Tibial nerve (tissue), 4 donors: ENCODE measurements at regions not wholly inside any gene's neighbourhood (a gene's known extent, or its start where the extent isn't known, plus 50 kb on each side); places are given as distances from the start of the nearest gene placed in this dataset.

Source experiments
- DNase-seq, 2 donors: peaks; one replicate each; pipeline ENCODE4 v3.0.0-alpha.2; 2019; ENCODE audit warnings: low spot score in 2 of 2
- H3K27ac ChIP-seq, 4 donors: fragments of 200-600 bp; sonication (generic) in 3 of 4; one replicate each; pipeline ENCODE4 v1.5.1; 2017 to 2019; ENCODE audit warnings: mild to moderate bottlenecking in 1 of 4
- H3K27me3 ChIP-seq, 2 donors: fragments of 200-600 bp; sonication (generic) in 1 of 2; one replicate each; pipeline versions ENCODE4 v1.5.1 to v1.6.0; 2017 to 2019
- H3K36me3 ChIP-seq, 3 donors: fragments of 200-600 bp; sonication (generic); one replicate each; pipeline ENCODE4 v1.5.1; 2018 to 2019
- H3K4me1 ChIP-seq, 4 donors: fragments of 200-600 bp; sonication (generic) in 3 of 4; one replicate each; pipeline ENCODE4 v1.5.1; 2017 to 2019
- H3K4me3 ChIP-seq, 4 donors: fragments of 200-600 bp; sonication (generic) in 3 of 4; one replicate each; pipeline ENCODE4 v1.5.1; 2017 to 2019; ENCODE audit warnings: mild to moderate bottlenecking in 1 of 4, moderate library complexity in 1 of 4
- H3K9me3 ChIP-seq, 4 donors: fragments of 200-600 bp; sonication (generic) in 3 of 4; one replicate each; pipeline ENCODE4 v1.5.1; 2017 to 2019
- CTCF ChIP-seq, 5 experiments: fragments of 200-600 bp in 3 of 5; fragments of 450-650 bp in 2 of 5; sonication (generic) in 3 of 5; IDR thresholded peaks; one replicate each; pipeline ENCODE4 v1.5.1; 2016 to 2019; ENCODE audit warnings: antibody characterized with exemption in 5 of 5, mild to moderate bottlenecking in 3 of 5, moderate library complexity in 2 of 5
- EP300 ChIP-seq, 2 donors: sonication (generic); formaldehyde crosslinking; IDR thresholded peaks; one replicate each; pipeline ENCODE4 v1.6.1; 2017; ENCODE audit warnings: antibody characterized with exemption in 2 of 2, mild to moderate bottlenecking in 1 of 2
- POLR2A ChIP-seq, 2 donors: fragments of 450-650 bp; IDR thresholded peaks; one replicate each; pipeline ENCODE4 v1.6.1; 2017; ENCODE audit warnings: antibody characterized with exemption in 2 of 2, mild to moderate bottlenecking in 2 of 2, moderate library complexity in 2 of 2
- WGBS, 2 donors: methylation state at CpG; one replicate each; pipeline ENCODE4 v1.1.5; 2018; 5-methylcytosine and 5-hydroxymethylcytosine counted together

- Histone ChIP-seq H3K4me3 (no peak overlapping the region), H3K9me3 (no peaks in the 10 kb centered on the region), H3K4me1 (no peaks in the 10 kb centered on the region), H3K27ac (no peak overlapping the region), H3K27me3 (no peaks in the 10 kb centered on the region), H3K36me3 (no peaks in the 10 kb centered on the region)
- no peak for DNase-seq
- no peak for TF ChIP-seq POLR2A (IDR thresholded peaks at IDR 0.05)
- TF ChIP-seq CTCF (IDR thresholded peaks at IDR 0.05) = no peak
- no peak for TF ChIP-seq EP300 (IDR thresholded peaks at IDR 0.05)
- WGBS, 2 donors = 63 to 76% methylated on average over 2 of the region's 2 CpGs
Observed at GRCh38 chrX:4963432-4963831, 1250.0 kb upstream of the PRKX start.

DNA sequence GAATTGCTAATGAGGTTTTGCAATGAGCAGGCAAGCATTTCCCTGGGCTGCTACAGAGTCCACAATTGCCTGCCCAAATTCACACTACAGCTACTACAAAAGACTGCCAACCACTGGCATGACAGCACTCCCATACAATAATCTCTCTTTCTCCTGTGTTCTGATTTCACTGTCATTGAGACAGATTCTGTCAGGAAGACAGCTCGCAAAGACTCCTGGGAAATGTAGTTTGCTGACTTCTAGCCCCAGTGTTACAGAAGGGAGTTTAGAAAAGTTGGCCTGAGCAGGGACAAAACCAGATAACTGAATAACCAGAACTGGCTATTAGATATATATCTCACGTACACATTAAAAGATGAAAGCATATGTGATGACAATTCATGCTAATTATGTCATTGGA is 1231.3 kb upstream of the PRKX start:
- Histone ChIP-seq H3K4me1 (no peaks in the 10 kb centered on the region), H3K36me3 (no peaks in the 10 kb centered on the region), H3K27ac (no peak overlapping the region), H3K9me3 (no peaks in the 10 kb centered on the region), H3K27me3 (no peaks in the 10 kb centered on the region), H3K4me3 (no peak overlapping the region)
- TF ChIP-seq EP300 (IDR thresholded peaks at IDR 0.05) = no peak
- no peak for TF ChIP-seq CTCF (IDR thresholded peaks at IDR 0.05)
- TF ChIP-seq POLR2A (IDR thresholded peaks at IDR 0.05) = no peak
- 86 to 88% methylated on average over 2 of the region's 2 CpGs for WGBS, 2 donors
- DNase-seq = no peak

DNA sequence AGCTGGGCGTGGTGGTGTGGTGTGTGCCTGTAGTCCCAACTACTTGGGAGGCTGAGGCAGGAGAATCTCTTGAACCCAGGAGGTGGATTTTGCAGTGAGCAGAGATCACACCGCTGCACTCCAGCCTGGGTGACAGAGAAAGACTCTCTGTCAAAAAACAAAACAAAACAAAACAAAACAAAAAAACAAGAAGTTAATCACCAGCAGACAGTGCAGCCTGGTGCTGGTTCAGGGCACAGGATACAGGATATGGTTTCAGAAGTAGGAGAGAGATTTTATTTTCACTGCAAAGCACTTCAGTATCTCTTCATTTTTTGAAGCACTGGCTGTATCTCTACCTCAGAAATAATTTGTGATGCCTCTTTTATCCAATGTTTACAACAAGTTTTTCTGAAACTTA is 1222.9 kb upstream of the PRKX start:
- Histone ChIP-seq H3K36me3 (no peaks in the 10 kb centered on the region), H3K9me3 (no peaks in the 10 kb centered on the region), H3K4me3 (no peak overlapping the region), H3K4me1 (no peaks in the 10 kb centered on the region), H3K27me3 (no peaks in the 10 kb centered on the region), H3K27ac (no peak overlapping the region)
- WGBS, 2 donors = 75 to 81% methylated on average over 2 of the region's 2 CpGs
- no peak for DNase-seq
- no peak for TF ChIP-seq EP300 (IDR thresholded peaks at IDR 0.05)
- TF ChIP-seq POLR2A (IDR thresholded peaks at IDR 0.05) = no peak
- no peak for TF ChIP-seq CTCF (IDR thresholded peaks at IDR 0.05)

DNA sequence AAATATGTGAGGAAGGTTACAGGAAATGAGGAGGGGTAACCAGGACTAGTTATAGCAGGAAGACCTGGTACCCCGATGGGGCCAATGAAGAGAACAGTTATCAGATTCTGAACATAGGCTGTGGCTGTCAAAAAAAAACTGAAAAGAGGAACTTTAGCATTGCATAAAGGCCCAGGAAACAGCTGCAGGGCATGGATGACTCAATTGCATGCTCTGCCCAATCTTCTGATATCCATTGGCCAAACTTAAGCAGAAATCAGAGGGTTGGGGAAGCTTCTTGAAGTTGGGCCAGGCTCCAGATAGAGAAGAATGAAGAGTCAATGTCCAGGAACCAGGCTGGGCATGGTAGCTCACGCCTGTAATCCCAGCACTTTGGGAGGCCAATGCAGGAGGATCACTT is 1222.4 kb upstream of the PRKX start:
- no peak for DNase-seq
- TF ChIP-seq CTCF (IDR thresholded peaks at IDR 0.05) = no peak
- TF ChIP-seq EP300 (IDR thresholded peaks at IDR 0.05) = peak in 1 of 2 donors; percentile 46
- Histone ChIP-seq H3K27ac (no peak overlapping the region), H3K4me1 (no peaks in the 10 kb centered on the region), H3K36me3 (no peaks in the 10 kb centered on the region), H3K27me3 (no peaks in the 10 kb centered on the region), H3K4me3 (no peak overlapping the region), H3K9me3 (no peaks in the 10 kb centered on the region)
- WGBS, 2 donors = 42 to 46% methylated on average over 2 of the region's 2 CpGs

GRCh38 chrX:4935401-4935800 is 1222.0 kb upstream of the PRKX start:
- Histone ChIP-seq H3K4me3 (no peak overlapping the region), H3K27ac (peak overlapping the region in 1 of 4 donors; percentile 54), H3K27me3 (no peaks in the 10 kb centered on the region), H3K4me1 (no peaks in the 10 kb centered on the region), H3K9me3 (no peaks in the 10 kb centered on the region), H3K36me3 (no peaks in the 10 kb centered on the region)
- TF ChIP-seq POLR2A (IDR thresholded peaks at IDR 0.05) (no peak), EP300 (IDR thresholded peaks at IDR 0.05) (no peak), CTCF (IDR thresholded peaks at IDR 0.05) (no peak)
- DNase-seq = no peak
- WGBS, 2 donors = 25 to 34% methylated on average over 2 of the region's 2 CpGs
